Endodermal cell (in vitro differentiated cells): ENCODE measurements at regions not wholly inside any gene's neighbourhood (a gene's known extent, or its start where the extent isn't known, plus 50 kb on each side); places are given as distances from the start of the nearest gene placed in this dataset.

Source experiments
- DNase-seq: peaks from one replicate; pipeline ENCODE4 v3.0.0-alpha.2; 2017
- H3K27ac ChIP-seq: 2 replicates; pipeline ENCODE4 v1.5.1; 2013; ENCODE audit warnings: mild to moderate bottlenecking, low read depth, low read length, moderate library complexity
- H3K27me3 ChIP-seq: 2 replicates; pipeline ENCODE4 v1.6.1; 2013; ENCODE audit warnings: mild to moderate bottlenecking, low read length, moderate library complexity; ENCODE audit not compliant: insufficient read depth, control insufficient read depth, poor library complexity, severe bottlenecking
- H3K36me3 ChIP-seq: 2 replicates; pipeline ENCODE4 v1.7.0; 2013; ENCODE audit warnings: mild to moderate bottlenecking, low read length, moderate library complexity; ENCODE audit not compliant: control insufficient read depth, insufficient read depth
- H3K4me1 ChIP-seq: one replicate; pipeline ENCODE4 v1.7.0; 2013; ENCODE audit warnings: low read length; ENCODE audit not compliant: control insufficient read depth, insufficient read depth
- H3K4me3 ChIP-seq: 2 replicates; pipeline ENCODE4 v1.5.1; 2013; ENCODE audit warnings: mild to moderate bottlenecking, low read length, moderate library complexity
- H3K9ac ChIP-seq: 2 replicates; pipeline ENCODE4 v1.6.1; 2013; ENCODE audit warnings: mild to moderate bottlenecking, low read length, moderate library complexity; ENCODE audit not compliant: poor library complexity, severe bottlenecking; ENCODE audit errors: extremely low read depth
- H3K9me3 ChIP-seq: 2 replicates; pipeline ENCODE4 v1.6.1; 2013; ENCODE audit warnings: mild to moderate bottlenecking, low read length, moderate library complexity; ENCODE audit not compliant: control insufficient read depth
- H3K27ac Mint-ChIP-seq: 2 replicates; pipeline ENCODE4 v1.8.0; 2020; ENCODE audit warnings: mixed read lengths
- H3K27me3 Mint-ChIP-seq: 2 replicates; pipeline ENCODE4 v1.8.0; 2021; ENCODE audit warnings: mild to moderate bottlenecking, mixed read lengths; ENCODE audit not compliant: insufficient read depth
- H3K36me3 Mint-ChIP-seq: 2 replicates; pipeline ENCODE4 v1.8.0; 2020; ENCODE audit warnings: low read depth, mixed read lengths
- H3K4me1 Mint-ChIP-seq: 2 replicates; pipeline ENCODE4 v1.8.0; 2020; ENCODE audit warnings: mixed read lengths
- H3K4me3 Mint-ChIP-seq: 2 replicates; pipeline ENCODE4 v1.8.0; 2020; ENCODE audit warnings: mild to moderate bottlenecking, moderate library complexity, mixed read lengths
- H3K9me3 Mint-ChIP-seq: 2 replicates; pipeline ENCODE4 v1.8.0; 2020; ENCODE audit warnings: mild to moderate bottlenecking, mixed read lengths
- WGBS, 2 experiments: methylation state at CpG; one replicate each; pipeline versions ENCODE4 v1.1.5 to v1.1.7; 2013; ENCODE audit warnings: missing lambda C conversion rate in 2 of 2, mixed read lengths in 1 of 2; ENCODE audit not compliant: insufficient coverage in 1 of 2, insufficient read length in 1 of 2; 5-methylcytosine and 5-hydroxymethylcytosine counted together
- TF ChIP-seq, protein P1 (sequence below): fragments of 200-600 bp; sonication (generic); conservative IDR thresholded peaks from 2 replicates; pipeline ENCODE4 v1.5.0; 2021; ENCODE audit warnings: antibody characterized with exemption, mild to moderate bottlenecking

DNA sequence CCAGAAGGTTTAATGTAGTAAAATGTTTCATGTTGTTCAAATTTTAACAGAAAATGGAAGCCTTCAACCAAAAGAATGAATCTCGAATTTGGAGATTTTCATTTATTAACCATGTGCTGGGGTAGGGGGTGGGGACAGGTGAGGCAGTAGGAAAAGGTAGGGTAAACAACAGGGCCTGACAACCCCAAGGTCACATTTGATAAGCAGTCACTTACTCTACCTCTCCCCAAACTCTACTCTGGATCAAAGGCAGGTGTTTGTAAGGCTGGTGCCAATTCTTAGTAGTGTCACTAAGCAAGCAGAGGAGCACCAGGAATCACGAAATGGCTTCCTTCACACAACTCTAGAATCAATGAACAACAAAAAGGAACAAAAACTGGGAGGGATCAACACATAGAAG, 138.0 kb downstream of the ZFAND4 start:
- Mint-ChIP-seq H3K4me3 (no peak overlapping the region), H3K27me3 (no peaks in the 10 kb centered on the region), H3K27ac (no peak overlapping the region), H3K4me1 (no peaks in the 10 kb centered on the region), H3K9me3 (no peaks in the 10 kb centered on the region), H3K36me3 (no peaks in the 10 kb centered on the region)
- TF ChIP-seq, protein P1, sequence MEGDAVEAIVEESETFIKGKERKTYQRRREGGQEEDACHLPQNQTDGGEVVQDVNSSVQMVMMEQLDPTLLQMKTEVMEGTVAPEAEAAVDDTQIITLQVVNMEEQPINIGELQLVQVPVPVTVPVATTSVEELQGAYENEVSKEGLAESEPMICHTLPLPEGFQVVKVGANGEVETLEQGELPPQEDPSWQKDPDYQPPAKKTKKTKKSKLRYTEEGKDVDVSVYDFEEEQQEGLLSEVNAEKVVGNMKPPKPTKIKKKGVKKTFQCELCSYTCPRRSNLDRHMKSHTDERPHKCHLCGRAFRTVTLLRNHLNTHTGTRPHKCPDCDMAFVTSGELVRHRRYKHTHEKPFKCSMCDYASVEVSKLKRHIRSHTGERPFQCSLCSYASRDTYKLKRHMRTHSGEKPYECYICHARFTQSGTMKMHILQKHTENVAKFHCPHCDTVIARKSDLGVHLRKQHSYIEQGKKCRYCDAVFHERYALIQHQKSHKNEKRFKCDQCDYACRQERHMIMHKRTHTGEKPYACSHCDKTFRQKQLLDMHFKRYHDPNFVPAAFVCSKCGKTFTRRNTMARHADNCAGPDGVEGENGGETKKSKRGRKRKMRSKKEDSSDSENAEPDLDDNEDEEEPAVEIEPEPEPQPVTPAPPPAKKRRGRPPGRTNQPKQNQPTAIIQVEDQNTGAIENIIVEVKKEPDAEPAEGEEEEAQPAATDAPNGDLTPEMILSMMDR: no peak
- Histone ChIP-seq H3K4me3 (no peak overlapping the region), H3K27me3 (no peaks in the 10 kb centered on the region), H3K4me1 (no peaks in the 10 kb centered on the region), H3K9me3 (no peaks in the 10 kb centered on the region), H3K27ac (no peak overlapping the region), H3K9ac (no peak overlapping the region), H3K36me3 (no peaks in the 10 kb centered on the region)
- 82% methylated on average over 2 of the region's 2 CpGs; no CpG with 5 or more reads in 1 of the 2 experiments for WGBS, 2 experiments
- DNase-seq: no peak

DNA sequence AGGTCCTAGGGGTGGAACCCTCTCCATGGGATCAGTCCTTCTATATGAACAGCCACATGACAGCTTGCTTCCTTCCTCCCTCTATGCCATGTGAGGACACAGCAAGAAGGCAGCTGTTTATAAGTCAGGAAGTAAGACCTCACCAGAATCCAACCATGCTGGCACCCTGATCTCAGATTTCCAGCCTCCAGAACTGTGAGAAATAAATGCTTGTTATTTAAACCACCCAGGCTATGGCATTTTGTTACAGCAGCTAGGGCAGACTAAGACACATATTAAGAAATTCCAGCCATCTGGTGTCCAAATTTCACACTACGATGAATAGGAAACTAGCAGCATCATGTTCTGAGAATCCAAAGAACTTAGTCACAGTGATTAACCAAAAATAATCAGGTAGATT, 140.1 kb downstream of the ZFAND4 start:
- no peak overlapping the region for H3K27ac ChIP-seq
- no peaks in the 10 kb centered on the region for H3K36me3 ChIP-seq
- Mint-ChIP-seq H3K4me3 (no peak overlapping the region), H3K4me1 (no peaks in the 10 kb centered on the region), H3K36me3 (no peaks in the 10 kb centered on the region), H3K27me3 (no peaks in the 10 kb centered on the region), H3K27ac (no peak overlapping the region), H3K9me3 (no peaks in the 10 kb centered on the region)
- H3K27me3 ChIP-seq: no peaks in the 10 kb centered on the region
- whole genome bisulfite sequencing, 2 experiments: 97% methylated on average over 1 of the region's 1 CpG; no CpG with 5 or more reads in 1 of the 2 experiments
- no peak overlapping the region for H3K4me3 ChIP-seq
- TF ChIP-seq, protein P1: no peak
- no peaks in the 10 kb centered on the region for H3K9me3 ChIP-seq
- no peaks in the 10 kb centered on the region for H3K4me1 ChIP-seq
- no peak for DNase-seq
- H3K9ac ChIP-seq: no peak overlapping the region

DNA sequence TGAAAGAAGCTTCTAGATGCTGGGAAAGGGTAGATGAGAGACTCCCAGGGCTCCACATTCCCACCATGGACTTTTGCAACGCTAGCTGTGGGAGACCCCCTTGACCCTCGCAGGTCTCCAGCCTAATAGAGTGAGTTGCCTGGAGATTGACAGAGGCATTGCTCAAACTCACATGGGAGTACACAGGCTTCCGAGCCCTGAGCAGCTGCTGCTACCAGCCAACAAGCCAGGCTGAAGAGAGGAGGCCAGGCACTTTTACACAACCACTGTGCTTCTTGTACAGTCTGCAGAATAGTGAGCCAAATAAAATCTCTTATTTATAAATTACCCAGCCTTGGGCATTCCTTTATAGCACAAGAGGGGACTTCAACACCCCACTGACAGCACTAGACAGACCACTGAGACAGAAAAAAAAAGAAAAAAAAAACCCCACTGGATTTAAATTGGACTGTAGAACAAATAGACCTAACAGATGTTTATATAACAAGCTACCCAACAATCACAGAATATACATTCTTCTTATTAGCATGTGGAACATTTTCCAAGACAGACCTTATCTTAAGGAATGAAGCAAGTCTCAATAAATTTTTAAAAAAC, 146.2 kb downstream of the ZFAND4 start:
- Histone ChIP-seq H3K36me3 (no peaks in the 10 kb centered on the region), H3K4me1 (no peaks in the 10 kb centered on the region), H3K27me3 (no peaks in the 10 kb centered on the region), H3K9ac (no peak overlapping the region), H3K9me3 (no peaks in the 10 kb centered on the region), H3K4me3 (no peak overlapping the region), H3K27ac (peak overlapping the region; percentile 18)
- Mint-ChIP-seq H3K27ac (no peak overlapping the region), H3K27me3 (no peaks in the 10 kb centered on the region), H3K4me1 (no peaks in the 10 kb centered on the region), H3K9me3 (no peaks in the 10 kb centered on the region), H3K4me3 (no peak overlapping the region), H3K36me3 (no peaks in the 10 kb centered on the region)
- no peak for DNase-seq
- TF ChIP-seq, protein P1: no peak
- WGBS, 2 experiments: 82 to 92% methylated on average over 2 to 3 of the region's 3 CpGs
